ENCODE measurements at regions not wholly inside any gene's neighbourhood (a gene's known extent, or its start where the extent isn't known, plus 50 kb on each side); places are given as distances from the start of the nearest gene placed in this dataset.

DNA sequence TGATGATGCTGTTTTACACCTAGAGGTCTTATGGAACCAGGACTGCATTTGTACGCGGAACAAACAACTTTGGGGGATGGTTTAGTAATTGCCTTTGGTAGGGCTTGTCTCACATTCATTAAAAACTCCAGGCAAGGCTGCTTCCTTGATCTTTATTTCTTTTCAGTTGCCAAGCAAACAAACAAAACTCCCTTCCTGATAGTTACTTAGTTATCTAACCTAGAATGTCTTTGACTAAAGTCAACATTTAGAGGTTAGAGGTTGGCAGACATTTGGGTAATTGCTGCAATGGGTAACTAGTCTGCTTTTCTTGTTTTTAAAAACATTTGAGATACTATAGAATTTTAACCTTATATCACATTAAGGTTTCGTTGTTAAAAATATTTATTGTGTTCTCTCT lies 500.9 kb upstream of the PTBP2 start:
- WGBS, 2 experiments (ENCODE audit: extremely low coverage in 1 of 2, insufficient coverage in 1 of 2, insufficient read length in 1 of 2, insufficient replicate concordance in 2 of 2, low coverage in 1 of 2, low lambda C conversion rate in 2 of 2, missing lambda C conversion rate in 1 of 2): 94% methylated on average over 3 of the region's 3 CpGs; no CpG with 5 or more reads in 1 of the 2 experiments
- Histone ChIP-seq H3K36me3 (ENCODE audit: control insufficient read depth in 2 of 4, insufficient read depth in 4 of 4, low read length in 3 of 4) (no peaks in the 10 kb centered on the region; a peak in 1 of 8 replicates), H2BK20ac (ENCODE audit: low read length) (no peak overlapping the region), H3K23ac (ENCODE audit: insufficient read length) (no peak overlapping the region), H3K9ac (replicated peaks in 1 of 4; ENCODE audit: extremely low read depth in 1 of 4, low read depth in 3 of 4, low read length in 3 of 4) (no peak overlapping the region), H3K4me1 (replicated peaks in 1 of 4; ENCODE audit: control insufficient read depth in 3 of 4, insufficient read depth in 4 of 4, low read length in 3 of 4) (no peaks in the 10 kb centered on the region), H4K8ac (ENCODE audit: extremely low read depth, insufficient read depth, low read length) (no peak overlapping the region), H3K4ac (replicated peaks; ENCODE audit: insufficient read length, low read depth, low read length) (no peak overlapping the region), H2BK12ac (ENCODE audit: low read depth, low read length) (no peak overlapping the region), H3K18ac (ENCODE audit: extremely low read depth, low read length) (no peak overlapping the region), H4K91ac (replicated peaks; ENCODE audit: insufficient read length, low read length) (no peak overlapping the region), H3K79me1 (ENCODE audit: low read depth, low read length) (no peaks in the 10 kb centered on the region), H3K27ac (ENCODE audit: low read depth, low read length) (no peak overlapping the region), H2BK15ac (ENCODE audit: low read length) (no peak overlapping the region), H2AK5ac (ENCODE audit: low read depth, low read length) (no peak overlapping the region), H3K56ac (replicated peaks; ENCODE audit: insufficient read length, low read depth, low read length) (no peak overlapping the region), H3K9me3 (ENCODE audit: insufficient read depth in 2 of 2, low read depth in 1 of 2, low read length in 1 of 2) (no peaks in the 10 kb centered on the region), H3K79me2 (ENCODE audit: control insufficient read depth in 1 of 2, insufficient read depth in 2 of 2, low read length in 2 of 2) (no peaks in the 10 kb centered on the region), H2BK5ac (ENCODE audit: low read depth, low read length) (no peak overlapping the region), H4K20me1 (replicated peaks in 1 of 2; ENCODE audit: control insufficient read depth in 1 of 2, insufficient read depth in 2 of 2, low read length in 2 of 2) (no peaks in the 10 kb centered on the region), H3K23me2 (ENCODE audit: low read depth, low read length) (no peaks in the 10 kb centered on the region), H3K14ac (ENCODE audit: insufficient read length) (no peak overlapping the region), H4K5ac (ENCODE audit: insufficient read length, low read depth, low read length) (no peak overlapping the region), H2AFZ (ENCODE audit: low read length) (no peak overlapping the region; the same call in 1 of the 2 replicates), H3K4me2 (ENCODE audit: insufficient read depth in 1 of 2, low read depth in 2 of 2, low read length in 2 of 2) (no peak overlapping the region), H2BK120ac (replicated peaks; ENCODE audit: low read depth, low read length) (no peak overlapping the region), H3K4me3 (ENCODE audit: extremely low read depth in 1 of 4, insufficient read depth in 2 of 4, low read depth in 3 of 4, low read length in 4 of 4) (no peak overlapping the region), H3K27me3 (replicated peaks in 1 of 4; ENCODE audit: control insufficient read depth in 3 of 4, extremely low read depth in 1 of 4, insufficient read depth in 3 of 4, low read length in 3 of 4) (no peaks in the 10 kb centered on the region)
- ChIA-PET POLR2A (ENCODE audit: partially characterized antibody) (no interaction called here), CTCF (ENCODE audit: partially characterized antibody) (no interaction called here)
- DNase-seq (ENCODE audit: low read depth in 1 of 2, low spot score in 2 of 2): no peak
- FAIRE-seq: no peak
- TF ChIP-seq GABPA (IDR thresholded peaks at IDR 0.05; ENCODE audit: borderline replicate concordance, insufficient read depth, low read length) (no peak), CREB1 (IDR thresholded peaks at IDR 0.05) (no peak), CHD1 (IDR thresholded peaks at IDR 0.05; ENCODE audit: low read depth, low read length) (no peak), GTF2F1 (IDR thresholded peaks at IDR 0.05; ENCODE audit: borderline replicate concordance, low read depth, low read length) (no peak), PHF8 (conservative IDR thresholded peaks at IDR 0.05; ENCODE audit: low read depth, low read length) (no peak)

Measured in H1 (cell line).